GM21737 (cell line): ENCODE measurements at regions not wholly inside any gene's neighbourhood (a gene's known extent, or its start where the extent isn't known, plus 50 kb on each side); places are given as distances from the start of the nearest gene placed in this dataset.

Source experiments
- ATAC-seq: cut with Tn5 transposase; IDR thresholded peaks from one replicate; pipeline ENCODE4 v1.9.1; 2021; ENCODE audit warnings: mild to moderate bottlenecking, moderate library complexity; ENCODE audit not compliant: unreplicated experiment

DNA sequence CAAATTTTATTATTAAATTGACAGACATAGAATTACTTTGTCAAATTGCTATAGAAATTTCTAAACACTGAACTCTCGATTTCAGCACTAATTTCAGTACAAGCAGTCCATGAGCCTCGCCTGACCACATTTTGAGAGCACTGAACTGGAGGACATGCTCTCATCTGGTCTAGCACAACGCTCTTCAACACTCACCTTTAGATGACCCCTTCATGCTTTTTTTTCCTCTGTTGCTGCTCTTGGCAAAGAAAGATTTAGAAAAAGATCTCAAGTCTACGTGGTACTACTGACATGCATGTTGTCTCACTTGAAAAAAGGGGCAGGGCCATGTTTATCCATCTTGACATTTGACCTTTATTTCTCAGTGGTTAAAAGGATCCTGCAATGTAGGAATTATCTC is 981.5 kb downstream of the DIAPH3 start:
- ATAC-seq, result no peak

GRCh38 chr13:59197397-59197796 is 966.3 kb downstream of the DIAPH3 start:
- ATAC-seq, result no peak

GRCh38 chr13:59201841-59202240 is 961.9 kb downstream of the DIAPH3 start:
- ATAC-seq, result no peak

DNA sequence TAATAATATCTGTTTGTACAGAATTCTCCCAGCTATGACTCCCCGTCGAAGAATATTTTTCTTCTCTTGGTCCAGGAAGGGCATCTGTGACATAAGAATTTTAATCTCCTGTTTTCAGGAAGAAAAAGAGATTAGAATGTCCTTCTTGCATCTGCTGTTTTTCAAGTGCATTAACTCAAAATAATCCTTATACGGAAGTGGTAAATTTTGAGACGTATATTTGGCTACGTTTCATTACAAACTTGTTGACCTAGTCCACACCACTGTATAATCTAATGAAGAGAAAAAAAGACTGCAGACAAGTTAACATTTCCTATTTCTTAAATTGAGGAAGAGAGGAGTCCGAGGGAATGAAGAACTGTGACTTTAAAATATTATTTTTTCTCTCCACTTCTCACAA is 959.9 kb downstream of the DIAPH3 start:
- ATAC-seq, result no peak

GRCh38 chr13:59205501-59205900 is 958.2 kb downstream of the DIAPH3 start:
- no peak for ATAC-seq

DNA sequence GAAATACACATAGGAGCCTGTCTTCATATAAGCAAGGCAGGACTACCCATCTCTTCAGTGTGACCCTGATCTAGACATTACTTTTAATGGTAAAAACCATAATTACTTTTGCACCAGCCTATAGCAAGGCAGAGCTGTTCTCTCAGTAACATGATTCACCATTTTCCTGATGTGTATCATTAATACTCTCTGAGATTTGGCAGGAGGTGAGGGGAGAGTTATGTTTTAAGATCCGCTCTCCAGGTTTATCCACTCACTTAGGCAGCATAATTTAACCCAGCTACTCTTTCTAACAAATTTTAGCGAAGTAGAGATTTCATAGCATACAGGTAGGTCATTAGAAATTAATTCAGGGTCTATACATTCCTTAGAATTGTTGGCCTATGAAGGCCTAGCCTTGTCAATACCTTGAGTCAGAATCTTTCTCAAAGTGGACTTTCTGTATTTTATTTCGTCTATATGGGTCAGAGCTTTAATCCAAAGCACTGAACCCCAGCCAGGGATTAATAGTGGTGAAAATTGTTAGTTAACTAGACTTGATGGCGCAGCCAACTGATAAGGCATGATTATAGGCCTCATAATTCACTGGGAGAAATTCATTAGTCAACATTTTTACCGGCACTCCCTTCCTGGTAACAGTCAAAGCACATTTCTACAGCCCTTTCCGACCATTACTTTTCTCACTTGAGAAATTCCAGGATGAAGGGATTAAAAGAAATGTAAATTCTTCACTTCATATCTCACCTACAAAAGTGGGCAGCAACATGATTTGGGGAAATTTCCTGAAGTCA is 955.1 kb downstream of the DIAPH3 start:
- ATAC-seq, result no peak

DNA sequence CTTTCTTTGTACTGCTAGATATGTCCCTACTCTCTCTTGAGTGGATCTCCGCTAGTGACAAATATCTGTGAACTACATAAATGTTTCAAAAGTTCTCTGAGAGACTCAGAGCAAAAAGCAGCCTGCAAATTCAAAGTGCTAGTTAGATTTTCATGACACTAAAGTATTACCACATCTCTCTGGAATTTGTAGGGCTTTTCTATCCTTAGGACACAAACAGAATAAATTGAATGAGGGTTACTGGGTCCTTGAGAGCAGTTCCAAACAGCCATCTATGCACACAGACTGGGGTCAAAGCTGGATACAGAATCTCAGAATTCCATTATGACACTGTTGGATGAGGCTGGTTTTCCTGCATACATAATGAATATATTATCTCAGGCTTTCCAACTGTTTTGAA is 953.2 kb downstream of the DIAPH3 start:
- no peak for ATAC-seq

- no peak for ATAC-seq
Measured at GRCh38 chr13:59211606-59212005, 952.1 kb downstream of the DIAPH3 start.

DNA sequence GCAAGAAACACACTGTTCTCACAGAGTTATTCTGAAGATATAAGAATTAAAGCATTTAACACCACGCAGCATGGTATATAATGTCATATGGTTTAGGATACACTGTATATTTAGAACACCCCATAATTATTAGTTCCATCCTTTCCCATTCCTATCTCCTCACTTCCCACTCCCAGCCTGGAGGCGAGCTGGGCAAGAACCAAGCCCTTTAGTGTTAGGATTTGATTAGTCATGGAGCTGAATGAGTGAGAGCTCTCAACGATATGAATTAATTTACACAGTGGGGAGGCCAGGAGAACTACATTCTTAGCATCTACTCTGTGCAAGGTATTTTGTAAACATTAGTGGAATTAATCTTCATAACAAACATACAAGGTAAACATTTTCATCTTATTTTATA is 934.3 kb downstream of the DIAPH3 start:
- no peak for ATAC-seq

DNA sequence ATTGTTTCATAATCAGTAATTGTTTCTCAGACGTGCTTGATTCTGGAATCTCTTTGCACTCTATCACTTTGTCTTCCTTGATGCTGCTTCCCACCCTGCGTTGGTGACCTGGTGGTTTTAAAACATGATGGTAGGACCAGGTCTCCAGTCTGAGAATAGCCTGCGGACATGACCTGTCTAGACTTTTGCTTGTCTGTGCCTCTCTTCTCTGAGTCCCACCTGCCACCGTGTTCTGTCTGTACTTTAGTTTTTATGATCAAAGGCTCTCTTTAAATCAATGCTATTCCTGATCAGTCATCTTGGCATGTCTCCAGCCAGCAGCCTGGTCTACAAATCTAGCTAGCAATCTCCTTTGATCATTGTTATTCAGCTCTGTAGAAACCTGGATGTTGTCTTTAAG is 933.9 kb downstream of the DIAPH3 start:
- ATAC-seq, result no peak

DNA sequence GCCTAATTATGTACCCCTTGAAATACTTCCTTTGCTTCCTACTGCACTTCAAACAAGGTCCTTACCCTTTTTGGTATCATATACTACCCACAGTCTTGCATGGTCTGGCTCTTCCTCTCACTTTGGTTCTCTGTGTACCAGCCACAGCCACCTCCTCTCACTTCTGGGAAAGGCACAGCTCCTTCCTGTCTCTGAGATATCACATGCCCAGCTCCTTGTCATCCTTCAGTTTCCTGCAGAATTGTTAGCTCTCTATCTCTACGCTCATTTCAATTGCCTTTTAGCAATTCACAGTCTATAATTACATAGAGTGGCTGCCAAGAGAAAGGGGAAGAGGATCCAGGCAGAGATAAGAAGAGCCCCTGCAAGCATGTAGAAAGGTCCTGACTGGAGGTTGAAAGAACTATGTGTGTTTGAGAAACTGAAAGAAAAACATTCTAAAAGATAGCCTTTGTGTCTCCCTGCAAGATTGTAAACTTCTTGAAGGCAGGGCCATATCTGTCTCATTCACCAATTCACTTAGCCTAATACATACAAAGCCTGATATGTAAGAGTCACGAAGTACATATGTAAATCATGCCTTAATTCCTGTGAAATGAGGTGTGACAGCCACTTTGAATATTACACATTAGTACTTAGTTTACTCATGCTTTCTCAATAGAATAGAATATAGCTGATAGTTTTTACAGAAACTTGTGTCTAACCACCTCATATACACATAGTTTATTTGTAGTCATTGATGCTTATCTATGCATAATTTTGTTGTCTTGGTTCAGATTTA is 933.1 kb downstream of the DIAPH3 start:
- no peak for ATAC-seq

GRCh38 chr13:59236309-59236919 is 927.3 kb downstream of the DIAPH3 start:
- no peak for ATAC-seq

- ATAC-seq, result no peak
Measured at GRCh38 chr13:59236944-59237343, 926.8 kb downstream of the DIAPH3 start.

- no peak for ATAC-seq
Measured at GRCh38 chr13:59247171-59247570, 916.6 kb downstream of the DIAPH3 start.

GRCh38 chr13:59250336-59251189 is 913.2 kb downstream of the DIAPH3 start:
- ATAC-seq, result no peak

GRCh38 chr13:59259165-59260000 is 904.3 kb downstream of the DIAPH3 start:
- ATAC-seq, result no peak

GRCh38 chr13:59261928-59262488 is 901.7 kb downstream of the DIAPH3 start:
- no peak for ATAC-seq

DNA sequence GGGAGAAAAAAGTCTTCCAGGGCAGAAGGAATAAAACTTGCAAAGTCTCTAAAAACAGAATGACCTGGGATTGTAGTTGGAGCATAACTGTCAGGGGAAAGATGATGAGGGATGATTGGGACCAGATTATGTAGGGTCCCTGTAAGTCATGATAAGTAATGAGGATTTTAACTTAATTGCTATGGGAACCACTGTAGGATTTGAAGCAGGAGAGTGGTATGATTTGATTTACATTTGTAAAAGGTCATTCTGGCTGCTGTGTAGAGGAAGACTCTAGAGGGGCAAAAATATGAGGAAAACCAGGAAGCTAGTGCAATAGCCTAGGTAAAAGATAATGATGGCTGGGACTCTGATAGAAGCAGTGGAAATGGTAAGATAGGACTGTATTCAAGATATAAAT is 900.2 kb downstream of the DIAPH3 start:
- ATAC-seq, result no peak

DNA sequence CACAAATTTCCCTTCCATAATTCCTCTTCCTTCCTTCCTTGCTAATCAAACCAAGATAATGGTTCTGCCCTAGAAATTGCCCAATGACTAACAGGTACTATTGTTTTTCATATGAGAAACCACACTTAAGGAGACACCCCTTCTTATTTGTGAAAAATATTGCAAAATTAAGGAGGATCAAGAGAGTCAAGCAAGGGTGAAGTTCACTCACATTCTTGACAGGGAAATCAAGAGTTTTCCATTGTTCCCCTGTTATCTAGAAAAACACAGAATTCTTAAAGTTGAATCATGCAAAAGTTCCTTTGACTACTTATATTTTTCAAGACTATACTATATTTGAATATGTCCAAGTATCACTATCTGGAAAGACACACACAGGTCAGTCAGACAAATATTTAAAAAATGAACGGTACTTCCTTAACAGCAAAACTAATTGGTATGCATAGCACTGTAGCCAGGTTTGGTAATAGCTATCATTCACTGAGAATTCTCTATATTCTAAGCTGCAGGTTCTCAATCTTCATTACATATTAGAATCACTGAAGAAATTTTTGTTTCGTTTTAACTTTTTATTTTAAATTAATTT is 897.2 kb downstream of the DIAPH3 start:
- ATAC-seq, result no peak
